NCI-H2227 (cell line): ENCODE measurements at regions not wholly inside any gene's neighbourhood (a gene's known extent, or its start where the extent isn't known, plus 50 kb on each side); places are given as distances from the start of the nearest gene placed in this dataset.
"Not testable (repeated sequence)": the region's sequence is repeated elsewhere in the genome, so short reads cannot be mapped to it uniquely, and the experiment has no call there.

Experiments
- DNase-seq: peaks from one replicate; lab custom pipeline; 2025; ENCODE audit not compliant: unreplicated experiment; lab: John Stamatoyannopoulos, UW

GRCh38 chr7:68205826-68206225 is 1209.2 kb downstream of the TYW1 start:
- DNase-seq = no peak

GRCh38 chr7:68206946-68207485 is 1210.4 kb downstream of the TYW1 start:
- no peak for DNase-seq

GRCh38 chr7:68207676-68208075 is 1211.0 kb downstream of the TYW1 start:
- no peak for DNase-seq

- DNase-seq = no peak
These were observed 1212.9 kb downstream of the TYW1 start for GRCh38 chr7:68209486-68209885.

GRCh38 chr7:68213838-68214237 is 1217.2 kb downstream of the TYW1 start:
- DNase-seq = no peak

GRCh38 chr7:68216051-68216450 is 1219.4 kb downstream of the TYW1 start:
- no peak for DNase-seq

- DNase-seq = no peak
These were observed 1220.8 kb downstream of the TYW1 start for GRCh38 chr7:68217426-68217825.

GRCh38 chr7:68218461-68218860 is 1221.8 kb downstream of the TYW1 start:
- no peak for DNase-seq

GRCh38 chr7:68222311-68222710 is 1225.7 kb downstream of the TYW1 start:
- no peak for DNase-seq

- no peak for DNase-seq
These were observed 1227.6 kb downstream of the TYW1 start for GRCh38 chr7:68224041-68224741.

GRCh38 chr7:68231011-68231410 is 1234.4 kb downstream of the TYW1 start:
- DNase-seq = not testable (repeated sequence)

- no peak for DNase-seq
These were observed 1239.3 kb downstream of the TYW1 start for GRCh38 chr7:68235937-68236336.

GRCh38 chr7:68238204-68238805 is 1241.7 kb downstream of the TYW1 start:
- no peak for DNase-seq

- no peak for DNase-seq
These were observed 1246.5 kb downstream of the TYW1 start for GRCh38 chr7:68243128-68243527.

- DNase-seq = no peak
These were observed 1247.8 kb downstream of the TYW1 start for GRCh38 chr7:68244389-68244788.

- no peak for DNase-seq
These were observed 1249.1 kb downstream of the TYW1 start for GRCh38 chr7:68245688-68246087.

- no peak for DNase-seq
These were observed 1249.6 kb downstream of the TYW1 start for GRCh38 chr7:68246189-68246633.

- no peak for DNase-seq
These were observed 1250.5 kb downstream of the TYW1 start for GRCh38 chr7:68247126-68247525.

- no peak for DNase-seq
These were observed 1250.9 kb downstream of the TYW1 start for GRCh38 chr7:68247571-68247970.

GRCh38 chr7:68248973-68249372 is 1252.3 kb downstream of the TYW1 start:
- DNase-seq = no peak

- DNase-seq = no peak
These were observed 1253.0 kb downstream of the TYW1 start for GRCh38 chr7:68249611-68250010.

GRCh38 chr7:68250143-68250542 is 1253.5 kb downstream of the TYW1 start:
- no peak for DNase-seq
